ENCODE measurements at regions not wholly inside any gene's neighbourhood (a gene's known extent, or its start where the extent isn't known, plus 50 kb on each side); places are given as distances from the start of the nearest gene placed in this dataset.

DNA sequence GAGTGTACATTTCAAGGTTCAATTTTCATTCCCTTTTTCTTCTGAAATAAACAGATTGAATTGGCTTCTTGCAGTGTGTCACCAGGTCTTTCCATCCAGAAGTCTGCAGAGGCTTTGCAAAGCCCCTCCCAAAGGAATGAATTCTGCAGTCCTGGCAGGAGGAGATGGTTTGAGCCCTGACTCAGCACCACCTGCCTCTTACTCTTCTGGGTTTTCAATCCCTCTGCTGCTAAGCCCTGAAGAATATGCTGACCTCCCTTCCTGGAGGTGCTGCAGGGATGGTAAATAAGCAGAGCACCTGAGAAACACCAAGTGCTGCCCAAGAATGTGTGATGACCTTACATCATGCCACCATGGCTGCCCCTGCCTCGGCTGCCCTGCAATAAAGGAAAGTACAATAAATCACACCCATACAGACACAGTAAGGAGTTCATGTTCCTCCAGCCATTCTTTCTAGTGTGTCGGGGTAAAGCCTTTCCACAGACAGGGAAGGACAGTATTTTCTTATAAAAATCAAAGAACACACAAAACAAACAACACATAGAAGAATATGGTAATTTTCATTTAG lies 209.2 kb downstream of the ZNF326 start (continued):
- TF ChIP-seq, protein P1, sequence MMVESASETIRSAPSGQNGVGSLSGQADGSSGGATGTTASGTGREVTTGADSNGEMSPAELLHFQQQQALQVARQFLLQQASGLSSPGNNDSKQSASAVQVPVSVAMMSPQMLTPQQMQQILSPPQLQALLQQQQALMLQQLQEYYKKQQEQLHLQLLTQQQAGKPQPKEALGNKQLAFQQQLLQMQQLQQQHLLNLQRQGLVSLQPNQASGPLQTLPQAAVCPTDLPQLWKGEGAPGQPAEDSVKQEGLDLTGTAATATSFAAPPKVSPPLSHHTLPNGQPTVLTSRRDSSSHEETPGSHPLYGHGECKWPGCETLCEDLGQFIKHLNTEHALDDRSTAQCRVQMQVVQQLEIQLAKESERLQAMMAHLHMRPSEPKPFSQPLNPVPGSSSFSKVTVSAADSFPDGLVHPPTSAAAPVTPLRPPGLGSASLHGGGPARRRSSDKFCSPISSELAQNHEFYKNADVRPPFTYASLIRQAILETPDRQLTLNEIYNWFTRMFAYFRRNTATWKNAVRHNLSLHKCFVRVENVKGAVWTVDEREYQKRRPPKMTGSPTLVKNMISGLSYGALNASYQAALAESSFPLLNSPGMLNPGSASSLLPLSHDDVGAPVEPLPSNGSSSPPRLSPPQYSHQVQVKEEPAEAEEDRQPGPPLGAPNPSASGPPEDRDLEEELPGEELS (CRISPR knock-in tag; IDR thresholded peaks at IDR 0.05) = no peak
- TF ChIP-seq ZBTB21 (CRISPR knock-in tag; IDR thresholded peaks at IDR 0.05; ENCODE audit: borderline replicate concordance) (no peak), SMAD4 (CRISPR knock-in tag; IDR thresholded peaks at IDR 0.05) (no peak)
- TF ChIP-seq, protein P2, sequence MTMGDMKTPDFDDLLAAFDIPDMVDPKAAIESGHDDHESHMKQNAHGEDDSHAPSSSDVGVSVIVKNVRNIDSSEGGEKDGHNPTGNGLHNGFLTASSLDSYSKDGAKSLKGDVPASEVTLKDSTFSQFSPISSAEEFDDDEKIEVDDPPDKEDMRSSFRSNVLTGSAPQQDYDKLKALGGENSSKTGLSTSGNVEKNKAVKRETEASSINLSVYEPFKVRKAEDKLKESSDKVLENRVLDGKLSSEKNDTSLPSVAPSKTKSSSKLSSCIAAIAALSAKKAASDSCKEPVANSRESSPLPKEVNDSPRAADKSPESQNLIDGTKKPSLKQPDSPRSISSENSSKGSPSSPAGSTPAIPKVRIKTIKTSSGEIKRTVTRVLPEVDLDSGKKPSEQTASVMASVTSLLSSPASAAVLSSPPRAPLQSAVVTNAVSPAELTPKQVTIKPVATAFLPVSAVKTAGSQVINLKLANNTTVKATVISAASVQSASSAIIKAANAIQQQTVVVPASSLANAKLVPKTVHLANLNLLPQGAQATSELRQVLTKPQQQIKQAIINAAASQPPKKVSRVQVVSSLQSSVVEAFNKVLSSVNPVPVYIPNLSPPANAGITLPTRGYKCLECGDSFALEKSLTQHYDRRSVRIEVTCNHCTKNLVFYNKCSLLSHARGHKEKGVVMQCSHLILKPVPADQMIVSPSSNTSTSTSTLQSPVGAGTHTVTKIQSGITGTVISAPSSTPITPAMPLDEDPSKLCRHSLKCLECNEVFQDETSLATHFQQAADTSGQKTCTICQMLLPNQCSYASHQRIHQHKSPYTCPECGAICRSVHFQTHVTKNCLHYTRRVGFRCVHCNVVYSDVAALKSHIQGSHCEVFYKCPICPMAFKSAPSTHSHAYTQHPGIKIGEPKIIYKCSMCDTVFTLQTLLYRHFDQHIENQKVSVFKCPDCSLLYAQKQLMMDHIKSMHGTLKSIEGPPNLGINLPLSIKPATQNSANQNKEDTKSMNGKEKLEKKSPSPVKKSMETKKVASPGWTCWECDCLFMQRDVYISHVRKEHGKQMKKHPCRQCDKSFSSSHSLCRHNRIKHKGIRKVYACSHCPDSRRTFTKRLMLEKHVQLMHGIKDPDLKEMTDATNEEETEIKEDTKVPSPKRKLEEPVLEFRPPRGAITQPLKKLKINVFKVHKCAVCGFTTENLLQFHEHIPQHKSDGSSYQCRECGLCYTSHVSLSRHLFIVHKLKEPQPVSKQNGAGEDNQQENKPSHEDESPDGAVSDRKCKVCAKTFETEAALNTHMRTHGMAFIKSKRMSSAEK (CRISPR knock-in tag; IDR thresholded peaks at IDR 0.05; ENCODE audit: borderline replicate concordance) = no peak

DNA sequence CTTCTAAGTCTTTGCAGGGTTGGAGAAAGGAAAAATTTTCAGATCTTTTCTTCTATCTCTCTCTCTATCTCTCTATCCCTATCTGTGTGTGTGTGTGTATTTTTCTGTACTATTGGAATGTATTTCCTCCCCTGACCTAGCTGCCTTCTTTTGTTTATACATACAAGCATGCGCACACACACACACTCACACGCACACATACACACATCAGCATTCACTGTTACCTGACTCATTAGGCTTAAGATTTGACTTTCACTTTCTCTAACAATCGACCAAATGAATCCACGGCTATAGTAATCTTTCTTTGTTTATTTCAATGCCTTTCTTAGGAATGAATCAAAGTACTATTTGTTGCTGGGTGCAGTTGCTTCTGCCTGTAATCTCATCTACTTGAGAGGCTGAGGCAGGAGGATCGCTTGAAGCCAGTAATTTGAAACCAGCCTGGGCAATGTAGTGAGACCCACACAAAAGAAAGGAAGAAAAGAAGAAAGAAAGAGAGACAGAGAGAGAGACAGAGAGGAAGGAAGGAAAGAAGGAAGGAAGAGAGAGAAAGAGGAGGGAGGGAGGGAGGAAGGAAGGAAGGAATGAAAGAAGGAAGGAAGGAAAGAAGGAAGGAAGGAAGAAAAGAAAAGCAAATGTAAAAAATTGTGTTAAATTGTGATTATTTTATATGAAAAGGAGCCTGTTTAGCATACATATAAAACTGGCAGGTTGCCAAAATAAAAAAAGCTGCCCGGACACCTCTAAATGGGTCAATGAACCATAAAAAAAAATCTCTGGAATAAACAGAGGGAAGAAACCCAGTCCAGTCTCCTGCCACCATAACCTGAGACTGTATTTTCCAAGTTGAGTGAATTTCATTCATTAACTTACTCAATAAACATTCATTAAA lies 206.8 kb downstream of the ZNF326 start:
- ChIA-PET POLR2A (no interaction called here), CTCF (no interaction called here)
- H3K9me3 Mint-ChIP-seq = no peaks in the 10 kb centered on the region
- ATAC-seq (no peak), DNase-seq (ENCODE audit: low spot score) (no peak)
- no peak overlapping the region for H3K27ac Mint-ChIP-seq
- peaks cover 18% of the 10 kb centered on the region for H3K4me1 Mint-ChIP-seq
- no peak overlapping the region for H3K4me3 Mint-ChIP-seq
- H3K27me3 Mint-ChIP-seq (ENCODE audit: low read depth) = no peaks in the 10 kb centered on the region; the same call in 1 of the 2 replicates
- H3K36me3 Mint-ChIP-seq = no peaks in the 10 kb centered on the region
- TF ChIP-seq OVOL2 (CRISPR knock-in tag; IDR thresholded peaks at IDR 0.05; ENCODE audit: borderline replicate concordance) = no peak
- TF ChIP-seq MYBL2 (CRISPR knock-in tag; IDR thresholded peaks at IDR 0.05) = no peak
- no peak for TF ChIP-seq NR2C2 (CRISPR knock-in tag; IDR thresholded peaks at IDR 0.05)
- TF ChIP-seq ZNF396 (CRISPR knock-in tag; IDR thresholded peaks at IDR 0.05; ENCODE audit: borderline replicate concordance) = no peak

DNA sequence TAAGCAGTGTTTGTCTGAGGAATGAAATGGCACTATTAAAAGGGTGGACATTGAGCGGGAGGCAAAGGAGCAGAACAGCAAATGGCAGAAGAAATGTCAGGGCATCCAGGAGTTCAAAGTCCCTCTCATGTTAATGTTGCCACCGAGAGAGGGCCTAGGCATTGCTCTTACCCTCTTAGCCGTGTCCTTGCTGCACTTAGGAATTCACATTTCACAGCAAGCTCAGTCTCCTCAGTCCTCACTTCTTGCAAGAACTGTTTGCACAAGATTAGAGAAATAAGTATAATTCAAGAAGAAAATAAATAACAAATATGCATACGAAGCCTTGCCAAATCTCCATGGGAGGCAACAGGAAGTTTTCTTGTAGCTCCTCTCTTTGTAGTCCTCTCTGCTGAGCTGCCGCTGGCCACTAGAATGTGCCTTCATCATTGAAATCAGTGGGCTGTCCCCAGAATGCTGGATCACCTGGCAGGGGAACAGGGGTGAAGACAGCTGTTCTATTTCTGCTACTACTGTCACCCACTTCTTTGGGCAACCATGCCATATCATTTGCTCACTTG lies 205.8 kb downstream of the ZNF326 start:
- H3K36me3 Mint-ChIP-seq = no peaks in the 10 kb centered on the region
- H3K4me1 Mint-ChIP-seq = peaks cover 18% of the 10 kb centered on the region
- no peak overlapping the region for H3K4me3 Mint-ChIP-seq
- DNase-seq (ENCODE audit: low spot score) (no peak), ATAC-seq (no peak; the same call in 1 of the 2 replicates)
- no peak overlapping the region for H3K27ac Mint-ChIP-seq
- no peaks in the 10 kb centered on the region for H3K9me3 Mint-ChIP-seq
- ChIA-PET POLR2A (no interaction called here), CTCF (no interaction called here)
- no peaks in the 10 kb centered on the region; the same call in 1 of the 2 replicates for H3K27me3 Mint-ChIP-seq (ENCODE audit: low read depth)
- no peak for TF ChIP-seq GRHL2 (CRISPR knock-in tag; IDR thresholded peaks at IDR 0.05; ENCODE audit: insufficient replicate concordance, severe bottlenecking)
- TF ChIP-seq, protein P3, sequence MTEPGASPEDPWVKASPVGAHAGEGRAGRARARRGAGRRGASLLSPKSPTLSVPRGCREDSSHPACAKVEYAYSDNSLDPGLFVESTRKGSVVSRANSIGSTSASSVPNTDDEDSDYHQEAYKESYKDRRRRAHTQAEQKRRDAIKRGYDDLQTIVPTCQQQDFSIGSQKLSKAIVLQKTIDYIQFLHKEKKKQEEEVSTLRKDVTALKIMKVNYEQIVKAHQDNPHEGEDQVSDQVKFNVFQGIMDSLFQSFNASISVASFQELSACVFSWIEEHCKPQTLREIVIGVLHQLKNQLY (CRISPR knock-in tag; IDR thresholded peaks at IDR 0.05) = no peak
- TF ChIP-seq ZNF232 (CRISPR knock-in tag; IDR thresholded peaks at IDR 0.05) = no peak
- no peak for TF ChIP-seq ZNF396 (CRISPR knock-in tag; IDR thresholded peaks at IDR 0.05; ENCODE audit: borderline replicate concordance)
- TF ChIP-seq, protein P4, sequence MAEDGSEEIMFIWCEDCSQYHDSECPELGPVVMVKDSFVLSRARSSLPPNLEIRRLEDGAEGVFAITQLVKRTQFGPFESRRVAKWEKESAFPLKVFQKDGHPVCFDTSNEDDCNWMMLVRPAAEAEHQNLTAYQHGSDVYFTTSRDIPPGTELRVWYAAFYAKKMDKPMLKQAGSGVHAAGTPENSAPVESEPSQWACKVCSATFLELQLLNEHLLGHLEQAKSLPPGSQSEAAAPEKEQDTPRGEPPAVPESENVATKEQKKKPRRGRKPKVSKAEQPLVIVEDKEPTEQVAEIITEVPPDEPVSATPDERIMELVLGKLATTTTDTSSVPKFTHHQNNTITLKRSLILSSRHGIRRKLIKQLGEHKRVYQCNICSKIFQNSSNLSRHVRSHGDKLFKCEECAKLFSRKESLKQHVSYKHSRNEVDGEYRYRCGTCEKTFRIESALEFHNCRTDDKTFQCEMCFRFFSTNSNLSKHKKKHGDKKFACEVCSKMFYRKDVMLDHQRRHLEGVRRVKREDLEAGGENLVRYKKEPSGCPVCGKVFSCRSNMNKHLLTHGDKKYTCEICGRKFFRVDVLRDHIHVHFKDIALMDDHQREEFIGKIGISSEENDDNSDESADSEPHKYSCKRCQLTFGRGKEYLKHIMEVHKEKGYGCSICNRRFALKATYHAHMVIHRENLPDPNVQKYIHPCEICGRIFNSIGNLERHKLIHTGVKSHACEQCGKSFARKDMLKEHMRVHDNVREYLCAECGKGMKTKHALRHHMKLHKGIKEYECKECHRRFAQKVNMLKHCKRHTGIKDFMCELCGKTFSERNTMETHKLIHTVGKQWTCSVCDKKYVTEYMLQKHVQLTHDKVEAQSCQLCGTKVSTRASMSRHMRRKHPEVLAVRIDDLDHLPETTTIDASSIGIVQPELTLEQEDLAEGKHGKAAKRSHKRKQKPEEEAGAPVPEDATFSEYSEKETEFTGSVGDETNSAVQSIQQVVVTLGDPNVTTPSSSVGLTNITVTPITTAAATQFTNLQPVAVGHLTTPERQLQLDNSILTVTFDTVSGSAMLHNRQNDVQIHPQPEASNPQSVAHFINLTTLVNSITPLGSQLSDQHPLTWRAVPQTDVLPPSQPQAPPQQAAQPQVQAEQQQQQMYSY (CRISPR knock-in tag; IDR thresholded peaks at IDR 0.05) = no peak
- no peak for TF ChIP-seq GABPB1 (CRISPR knock-in tag; IDR thresholded peaks at IDR 0.05)
- TF ChIP-seq, protein P5, sequence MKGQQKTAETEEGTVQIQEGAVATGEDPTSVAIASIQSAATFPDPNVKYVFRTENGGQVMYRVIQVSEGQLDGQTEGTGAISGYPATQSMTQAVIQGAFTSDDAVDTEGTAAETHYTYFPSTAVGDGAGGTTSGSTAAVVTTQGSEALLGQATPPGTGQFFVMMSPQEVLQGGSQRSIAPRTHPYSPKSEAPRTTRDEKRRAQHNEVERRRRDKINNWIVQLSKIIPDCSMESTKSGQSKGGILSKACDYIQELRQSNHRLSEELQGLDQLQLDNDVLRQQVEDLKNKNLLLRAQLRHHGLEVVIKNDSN (CRISPR knock-in tag; IDR thresholded peaks at IDR 0.05) = no peak
- TF ChIP-seq, protein P6, sequence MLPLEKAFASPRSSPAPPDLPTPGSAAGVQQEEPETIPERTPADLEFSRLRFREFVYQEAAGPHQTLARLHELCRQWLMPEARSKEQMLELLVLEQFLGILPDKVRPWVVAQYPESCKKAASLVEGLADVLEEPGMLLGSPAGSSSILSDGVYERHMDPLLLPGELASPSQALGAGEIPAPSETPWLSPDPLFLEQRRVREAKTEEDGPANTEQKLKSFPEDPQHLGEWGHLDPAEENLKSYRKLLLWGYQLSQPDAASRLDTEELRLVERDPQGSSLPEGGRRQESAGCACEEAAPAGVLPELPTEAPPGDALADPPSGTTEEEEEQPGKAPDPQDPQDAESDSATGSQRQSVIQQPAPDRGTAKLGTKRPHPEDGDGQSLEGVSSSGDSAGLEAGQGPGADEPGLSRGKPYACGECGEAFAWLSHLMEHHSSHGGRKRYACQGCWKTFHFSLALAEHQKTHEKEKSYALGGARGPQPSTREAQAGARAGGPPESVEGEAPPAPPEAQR (CRISPR knock-in tag; IDR thresholded peaks at IDR 0.05) = no peak
- TF ChIP-seq NR3C1 (CRISPR knock-in tag; conservative IDR thresholded peaks at IDR 0.05; ENCODE audit: low read depth) = no peak
- TF ChIP-seq ZNF423 (CRISPR knock-in tag; IDR thresholded peaks at IDR 0.05) = no peak
- no peak for TF ChIP-seq ESRRA (CRISPR knock-in tag; IDR thresholded peaks at IDR 0.05; ENCODE audit: borderline replicate concordance)

Data from WTC11 (cell line).